ENCODE measurements at regions not wholly inside any gene's neighbourhood (a gene's known extent, or its start where the extent isn't known, plus 50 kb on each side); places are given as distances from the start of the nearest gene placed in this dataset.

GRCh38 chr11:10945196-10945595 is 87.3 kb upstream of the ZBED5 start:
- FAIRE-seq = no peak

- no peak for FAIRE-seq
Measured at GRCh38 chr11:10943968-10944367, 86.1 kb upstream of the ZBED5 start.

- FAIRE-seq = no peak
Measured at GRCh38 chr11:10942620-10943019, 84.8 kb upstream of the ZBED5 start.

- FAIRE-seq = no peak
Measured at GRCh38 chr11:10941871-10942270, 84.0 kb upstream of the ZBED5 start.

GRCh38 chr11:10941414-10941813 is 83.6 kb upstream of the ZBED5 start:
- no peak for FAIRE-seq

GRCh38 chr11:10938650-10939387 is 81.0 kb upstream of the ZBED5 start:
- FAIRE-seq = no peak

GRCh38 chr11:10938231-10938630 is 80.4 kb upstream of the ZBED5 start:
- no peak for FAIRE-seq

- no peak for FAIRE-seq
Measured at GRCh38 chr11:10937385-10937771, 79.5 kb upstream of the ZBED5 start.

GRCh38 chr11:10936626-10937384 is 79.0 kb upstream of the ZBED5 start:
- FAIRE-seq = no peak

- FAIRE-seq = no peak
Measured at GRCh38 chr11:10935015-10935559, 77.2 kb upstream of the ZBED5 start.

GRCh38 chr11:10934293-10934860 is 76.5 kb upstream of the ZBED5 start:
- FAIRE-seq = no peak

GRCh38 chr11:10933455-10934292 is 75.8 kb upstream of the ZBED5 start:
- FAIRE-seq = no peak

- no peak for FAIRE-seq
Measured at GRCh38 chr11:10932976-10933375, 75.1 kb upstream of the ZBED5 start.

- no peak for FAIRE-seq
Measured at GRCh38 chr11:10931761-10932670, 74.2 kb upstream of the ZBED5 start.

- FAIRE-seq = no peak
Measured at GRCh38 chr11:10930972-10931760, 73.3 kb upstream of the ZBED5 start.

GRCh38 chr11:10930224-10930971 is 72.5 kb upstream of the ZBED5 start:
- FAIRE-seq = no peak

- FAIRE-seq = no peak
Measured at GRCh38 chr11:10927538-10927937, 69.7 kb upstream of the ZBED5 start.

- no peak for FAIRE-seq
Measured at GRCh38 chr11:10926801-10927211, 69.0 kb upstream of the ZBED5 start.

GRCh38 chr11:10925149-10925926 is 67.5 kb upstream of the ZBED5 start:
- no peak for FAIRE-seq
